GM18868 (cell line): ENCODE measurements at regions not wholly inside any gene's neighbourhood (a gene's known extent, or its start where the extent isn't known, plus 50 kb on each side); places are given as distances from the start of the nearest gene placed in this dataset.

Source experiments
- ATAC-seq: cut with Tn5 transposase; IDR thresholded peaks from one replicate; pipeline ENCODE4 v1.9.1; 2021; ENCODE audit warnings: mild to moderate bottlenecking, moderate library complexity; ENCODE audit not compliant: unreplicated experiment

DNA sequence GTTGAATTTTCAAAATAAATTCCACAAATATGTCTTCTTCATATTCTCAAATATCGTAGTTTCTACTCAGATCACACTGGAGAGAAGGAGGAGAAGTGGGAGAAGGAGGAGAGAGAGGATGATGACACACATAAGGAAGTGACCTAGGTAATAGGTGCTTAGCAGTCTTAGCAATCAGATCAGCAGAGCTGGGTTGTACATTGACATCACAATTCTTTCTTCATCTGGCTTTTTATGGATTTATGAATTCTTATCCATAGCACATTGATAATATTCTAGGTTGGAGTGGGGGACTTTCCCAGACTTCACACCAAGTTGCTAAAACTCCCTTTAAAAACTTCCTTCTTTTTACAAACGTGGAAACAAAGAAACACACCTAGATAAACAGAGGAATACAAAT lies 86.9 kb downstream of the FGF9 start:
- ATAC-seq: no peak

DNA sequence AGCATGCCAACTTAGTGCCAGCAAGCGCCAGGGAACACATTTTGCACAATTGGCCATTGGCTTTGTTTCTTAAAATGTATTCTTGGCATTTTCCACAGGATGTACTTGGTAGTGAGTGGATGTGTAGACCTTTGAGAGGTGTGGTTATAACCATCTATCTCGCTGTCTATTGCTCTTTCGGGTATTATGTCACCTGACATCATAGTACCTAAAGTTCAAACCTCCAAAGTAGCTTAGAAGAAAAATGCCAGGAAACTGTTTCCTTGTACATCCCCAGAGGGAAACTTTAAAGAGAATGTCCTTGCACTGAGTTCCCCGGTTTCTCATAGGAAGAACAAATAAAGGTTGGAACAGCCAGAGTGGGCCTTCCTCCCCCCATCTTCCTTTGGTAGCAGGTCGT lies 87.6 kb downstream of the FGF9 start:
- ATAC-seq: no peak

DNA sequence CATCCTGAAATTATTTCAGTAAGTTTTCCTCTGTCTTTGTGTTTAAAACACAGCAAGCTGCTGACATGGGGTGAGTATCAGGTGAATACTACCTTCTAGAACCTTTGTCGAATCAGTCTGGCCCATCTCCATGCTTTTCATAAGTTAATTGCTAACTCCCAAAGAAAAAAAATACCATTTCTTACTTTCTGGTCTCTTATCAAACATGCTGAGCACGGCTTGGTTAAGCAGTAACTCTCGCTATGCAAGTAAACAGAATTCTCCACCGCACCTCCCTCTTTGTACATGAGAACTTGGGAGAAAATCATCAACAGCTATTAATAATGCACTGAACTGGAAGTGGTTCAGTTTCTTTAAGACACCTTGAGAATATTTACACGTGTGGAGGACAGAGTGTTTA lies 88.6 kb downstream of the FGF9 start:
- ATAC-seq: no peak

DNA sequence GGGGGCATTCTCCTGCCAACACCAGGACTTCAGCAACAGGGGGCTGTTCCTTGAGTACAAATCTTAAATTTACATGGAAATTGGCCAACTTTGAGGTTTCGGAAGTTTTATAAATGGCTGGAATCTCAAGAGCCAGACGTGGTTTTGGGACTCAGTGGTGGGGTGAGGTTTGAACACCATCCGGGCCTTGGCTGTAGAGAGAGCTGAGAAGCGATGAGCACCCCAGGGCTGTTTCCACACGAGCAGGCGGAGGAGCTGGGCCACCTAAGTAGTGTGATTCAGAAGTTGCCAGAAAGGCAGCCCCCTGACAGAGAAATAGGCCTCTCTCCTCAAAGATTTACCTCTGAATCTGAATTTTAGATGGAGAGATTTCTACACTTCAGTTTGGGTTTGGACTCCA lies 89.0 kb downstream of the FGF9 start:
- ATAC-seq: no peak

DNA sequence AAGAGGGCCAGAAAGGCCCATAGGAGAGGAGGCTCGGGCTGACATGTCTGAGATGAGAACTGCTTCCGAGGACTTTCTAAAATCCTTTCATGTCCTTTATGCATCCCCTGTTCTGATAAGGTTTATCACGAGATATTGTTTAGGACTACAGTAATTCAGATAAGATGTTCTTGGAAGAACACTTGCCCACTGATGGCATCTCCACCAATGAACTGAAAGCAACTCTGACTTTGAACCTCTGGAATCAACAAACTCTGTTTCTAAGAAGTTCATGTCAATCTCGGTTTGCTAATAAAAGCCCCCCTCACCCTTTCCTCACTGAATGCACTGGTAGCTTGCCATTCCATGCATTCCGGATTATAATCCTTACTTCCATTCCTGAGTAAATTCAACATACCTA lies 90.9 kb downstream of the FGF9 start:
- no peak for ATAC-seq

DNA sequence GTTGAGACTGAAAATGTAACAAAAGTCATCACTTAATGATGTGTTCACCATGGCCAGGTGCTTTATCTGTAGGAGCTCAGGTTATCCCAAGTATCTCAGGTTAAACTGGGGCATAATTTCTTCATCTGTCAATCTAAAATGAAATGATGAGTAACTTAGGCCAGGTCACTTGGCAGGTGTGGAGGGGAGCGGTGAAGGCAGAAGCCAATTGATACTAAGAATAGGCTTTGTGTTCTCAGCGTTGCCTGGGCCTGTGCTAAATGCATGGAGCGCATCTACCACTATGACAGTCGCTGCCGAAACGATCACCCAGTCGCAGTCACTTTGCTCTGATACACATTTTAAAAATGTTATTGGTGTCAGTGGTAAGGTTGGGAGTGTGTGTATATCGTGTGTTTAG lies 91.6 kb downstream of the FGF9 start:
- ATAC-seq: no peak

DNA sequence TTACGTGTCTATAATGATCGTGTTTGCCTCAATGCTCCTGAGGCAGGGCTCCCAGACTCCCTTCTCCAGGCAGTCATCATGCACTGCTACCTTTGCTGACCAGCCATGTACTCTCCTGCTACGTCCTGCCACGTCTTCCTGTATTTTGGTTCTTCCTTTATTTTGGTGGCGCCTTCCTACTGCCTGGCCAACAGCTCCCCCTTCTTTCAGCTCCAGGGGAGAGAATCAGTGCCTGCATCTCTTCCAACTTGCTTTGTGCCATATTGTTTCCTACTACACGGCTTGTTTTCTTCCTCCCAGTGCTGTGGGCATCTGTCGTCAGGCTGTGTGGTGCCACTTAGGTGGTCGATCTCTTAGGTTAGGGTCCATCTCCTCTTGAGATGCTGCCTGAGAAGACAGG lies 96.2 kb downstream of the FGF9 start:
- ATAC-seq: no peak

DNA sequence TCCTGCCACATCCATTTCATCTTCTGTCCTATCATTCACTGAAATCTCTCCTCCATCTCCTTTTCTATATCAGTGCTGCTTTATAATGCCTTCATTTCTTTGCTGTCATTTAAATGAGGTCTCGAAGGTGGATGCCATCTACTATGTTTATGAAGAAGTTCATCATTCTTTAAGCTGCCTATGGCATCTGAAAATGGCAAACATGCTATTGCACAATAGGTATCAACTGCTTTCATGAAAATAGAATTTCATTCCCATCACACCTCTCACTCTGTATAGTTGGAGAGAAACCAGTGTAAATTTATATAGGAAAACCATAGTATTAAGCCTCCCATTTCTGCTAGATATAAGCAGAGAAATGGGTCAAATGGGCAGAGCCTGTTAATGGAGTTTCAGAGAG lies 100.2 kb downstream of the FGF9 start:
- ATAC-seq: no peak

DNA sequence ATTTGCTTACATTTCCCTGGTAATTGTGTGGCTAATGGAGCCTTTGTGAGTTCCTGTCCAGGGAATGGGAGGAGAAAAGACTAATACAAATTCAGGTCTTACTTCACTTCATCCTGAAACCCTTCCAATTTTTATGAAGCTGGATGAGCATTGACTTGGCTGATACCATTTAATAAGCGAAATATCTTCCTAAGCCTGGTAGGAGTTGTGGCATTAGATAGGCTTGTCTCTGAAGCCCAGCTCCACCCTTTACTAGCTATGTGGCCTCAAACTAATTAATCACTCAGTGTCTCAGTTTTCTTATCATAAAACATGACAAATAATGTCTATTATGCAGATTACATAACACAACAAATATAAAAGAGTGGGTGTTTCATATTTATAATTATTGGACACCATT lies 106.3 kb downstream of the FGF9 start:
- no peak for ATAC-seq

DNA sequence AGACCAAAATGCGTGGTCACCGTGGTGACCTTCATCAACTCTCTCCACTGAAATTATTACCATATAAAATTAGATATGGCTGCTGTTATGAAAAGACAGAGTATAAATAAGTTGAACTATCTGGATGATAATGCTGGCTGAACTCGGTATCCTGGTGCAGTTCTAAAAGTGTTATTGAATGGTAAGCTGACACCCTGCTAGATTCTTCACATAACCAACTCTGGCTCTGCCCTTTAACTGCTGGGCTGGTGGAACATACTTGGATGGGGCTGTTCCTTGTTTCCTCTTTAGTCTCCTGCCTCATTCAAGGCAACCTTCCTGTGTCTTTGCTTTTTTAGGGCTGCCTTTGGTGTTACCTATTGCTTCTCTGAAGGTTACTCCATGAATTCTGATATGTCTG lies 106.9 kb downstream of the FGF9 start:
- no peak for ATAC-seq

DNA sequence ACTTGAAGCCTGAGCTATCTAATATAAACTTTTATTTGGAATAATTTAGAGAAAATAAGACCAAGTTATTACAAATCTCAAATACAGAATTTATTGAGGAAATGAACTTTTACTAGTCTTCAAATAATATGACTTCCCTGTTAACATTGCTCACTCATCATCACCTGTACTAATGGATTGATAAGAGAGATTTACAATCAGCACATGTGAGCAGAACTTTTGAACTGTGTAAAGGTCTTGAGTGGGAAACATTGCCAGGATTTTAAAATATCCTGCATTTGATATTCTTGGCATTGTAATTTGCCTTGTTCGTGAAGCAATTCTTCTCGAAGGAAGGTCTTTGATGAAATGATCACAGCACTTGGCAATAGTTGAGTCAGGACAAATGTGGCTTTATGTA lies 111.9 kb downstream of the FGF9 start:
- no peak for ATAC-seq

DNA sequence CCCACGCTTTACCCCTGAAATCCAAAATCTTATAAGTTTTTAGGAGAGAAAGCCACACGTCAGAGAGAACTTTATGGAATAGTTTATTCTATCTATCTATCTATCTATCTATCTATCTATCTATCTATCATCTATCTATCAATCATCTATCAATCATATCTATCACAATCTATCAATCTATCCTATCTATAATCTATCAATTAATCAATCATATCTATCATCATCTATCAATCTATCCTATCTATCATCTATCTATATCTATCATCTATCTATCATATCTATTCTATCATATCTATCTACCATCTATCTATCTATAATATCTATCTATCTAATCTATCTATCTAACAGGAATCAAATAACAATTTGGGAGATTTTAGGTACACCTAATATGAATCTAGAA lies 115.1 kb downstream of the FGF9 start:
- no peak for ATAC-seq

DNA sequence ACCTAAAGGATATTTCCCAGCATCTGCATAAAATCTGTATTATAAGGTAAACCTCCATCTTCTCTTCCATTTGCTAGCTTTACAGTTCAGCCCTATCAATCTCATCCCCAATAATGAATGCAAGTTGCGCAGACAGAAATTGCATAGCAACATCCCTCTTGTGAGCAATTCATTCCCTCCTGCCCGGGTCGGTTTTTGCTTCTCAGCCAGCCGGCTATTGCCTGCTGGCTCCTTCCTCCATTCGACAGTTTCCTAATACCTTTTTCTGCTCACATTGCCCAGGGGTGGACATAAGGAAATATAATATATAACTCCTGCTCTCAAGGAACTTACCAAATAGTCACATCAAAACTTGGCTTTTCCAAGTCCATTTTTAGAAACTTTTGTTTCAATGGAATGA lies 125.2 kb downstream of the FGF9 start:
- ATAC-seq: no peak

DNA sequence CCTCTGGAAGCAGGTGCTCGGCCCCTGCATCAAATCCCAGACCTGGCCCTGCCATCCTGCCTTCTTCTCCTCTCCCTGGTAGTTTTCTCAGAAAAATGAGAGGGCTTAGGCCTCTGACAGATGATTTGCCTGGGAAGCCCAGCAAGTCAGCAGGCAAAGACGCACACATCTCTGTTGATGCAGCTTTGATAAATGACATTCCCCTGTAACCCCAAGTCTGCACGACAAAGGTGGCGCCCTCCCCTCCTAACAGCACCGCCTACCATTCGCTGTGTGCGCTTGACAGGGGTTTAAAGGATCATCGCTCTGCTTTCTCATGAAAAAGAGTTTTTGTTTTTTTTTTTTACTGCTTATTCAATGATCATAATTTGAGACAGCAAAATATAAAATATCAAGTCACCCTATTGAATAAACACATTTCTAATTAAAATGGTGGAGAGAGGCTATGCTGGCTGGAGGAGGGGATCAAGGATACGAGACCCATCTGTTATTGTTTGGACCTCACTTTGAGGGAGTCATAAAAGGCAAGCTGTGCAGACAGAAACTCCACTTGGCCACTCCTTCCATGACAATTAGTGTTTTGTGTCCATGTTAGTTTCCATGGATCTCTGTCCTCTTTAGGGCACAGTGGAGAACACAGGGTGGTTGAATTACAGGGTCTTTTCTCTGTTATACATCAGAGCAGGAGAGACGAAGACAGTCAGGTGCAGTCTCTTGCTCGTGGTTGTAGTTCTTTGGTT lies 126.1 kb downstream of the FGF9 start:
- no peak for ATAC-seq

DNA sequence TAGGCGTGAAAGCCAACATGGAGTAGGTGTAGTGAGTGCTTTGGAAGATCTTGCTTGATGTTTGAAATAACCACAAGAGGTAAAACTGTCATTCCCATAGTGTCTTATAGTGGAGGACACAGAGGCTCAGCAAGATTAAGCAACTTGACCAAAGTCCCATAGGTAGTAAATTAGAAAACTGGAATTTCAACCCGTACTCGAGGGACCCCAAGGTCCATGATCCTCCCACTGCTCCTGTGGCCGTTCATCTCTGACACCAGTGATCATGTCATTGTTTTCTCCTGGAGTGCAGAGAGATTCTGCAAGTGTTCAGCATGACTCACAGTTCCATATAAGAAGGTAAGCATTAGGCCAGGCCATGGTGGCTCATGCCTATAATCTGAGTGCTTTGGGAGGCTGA lies 126.9 kb downstream of the FGF9 start:
- ATAC-seq: no peak

DNA sequence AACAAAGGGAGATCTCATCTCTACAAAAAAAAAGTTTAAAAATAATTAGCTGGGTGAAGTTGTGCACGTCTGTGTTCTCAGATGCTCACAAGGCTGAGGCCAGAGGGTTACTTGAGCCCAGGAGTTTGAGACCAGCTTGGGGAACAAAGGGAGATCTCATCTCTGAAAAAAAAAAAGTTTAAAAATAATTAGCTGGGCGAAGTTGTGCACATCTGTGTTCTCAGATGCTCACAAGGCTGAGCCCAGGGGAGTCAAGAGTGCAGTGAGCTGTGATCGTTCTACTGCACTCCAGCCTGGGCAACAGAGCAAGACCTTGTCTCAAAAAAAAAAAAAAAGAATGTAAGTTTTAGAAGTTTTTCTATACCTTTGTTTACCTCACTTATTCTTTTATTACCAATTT lies 127.3 kb downstream of the FGF9 start:
- no peak for ATAC-seq

DNA sequence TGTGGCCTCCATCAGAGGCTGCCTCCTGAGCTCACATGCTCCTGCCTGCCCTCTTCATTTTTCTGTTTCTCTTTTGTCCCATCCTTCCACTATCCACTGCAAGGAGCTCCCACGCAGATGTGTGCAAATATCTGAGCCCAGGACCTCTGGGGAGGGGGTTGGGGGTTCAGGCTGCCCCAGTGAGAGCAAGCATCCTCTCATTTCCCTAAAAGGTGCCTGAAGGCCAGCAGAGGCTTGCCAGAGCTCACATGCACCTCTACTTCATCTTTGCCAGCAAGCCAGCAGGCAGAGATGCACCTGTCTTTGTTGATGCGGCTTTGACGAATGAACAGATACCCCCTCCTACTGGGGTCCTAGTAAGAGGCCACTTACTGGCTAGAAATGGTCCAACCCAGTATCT lies 128.8 kb downstream of the FGF9 start:
- ATAC-seq: no peak

DNA sequence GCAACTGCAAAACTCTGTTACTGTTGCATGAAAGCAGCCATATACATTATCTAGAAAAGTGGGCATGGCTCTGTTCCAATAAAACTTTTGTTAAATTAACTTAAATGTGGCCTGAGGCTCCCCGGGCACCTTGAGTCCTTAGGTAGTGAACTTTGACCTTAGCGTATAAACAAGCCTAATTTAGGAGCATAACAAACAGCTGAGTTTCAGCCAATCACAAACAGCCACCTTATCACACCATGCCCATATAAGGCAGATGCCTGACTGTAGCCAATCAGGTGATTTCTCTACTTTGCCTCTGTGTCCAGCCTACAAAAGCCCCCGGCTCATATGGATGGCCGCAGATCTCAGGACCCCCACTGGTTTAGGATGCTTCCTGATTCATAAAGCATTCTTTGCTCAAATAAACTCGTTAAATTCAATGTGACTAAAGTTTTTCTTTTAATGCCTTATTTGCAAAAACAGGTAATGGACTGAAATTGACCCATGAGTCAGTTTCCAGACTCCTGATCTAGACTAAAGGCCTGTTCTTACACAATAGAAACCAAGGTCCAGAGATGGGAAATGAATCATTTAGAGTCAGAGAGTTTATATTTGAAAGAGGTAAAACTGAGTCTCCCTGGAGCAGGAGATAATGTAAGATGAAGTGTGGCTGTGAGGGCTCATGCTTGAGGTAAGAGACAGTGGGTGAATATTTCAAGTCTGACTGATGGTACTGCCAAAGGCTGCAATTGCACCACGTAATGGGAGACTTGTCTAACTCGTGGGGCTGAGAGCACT lies 130.2 kb downstream of the FGF9 start:
- no peak for ATAC-seq

DNA sequence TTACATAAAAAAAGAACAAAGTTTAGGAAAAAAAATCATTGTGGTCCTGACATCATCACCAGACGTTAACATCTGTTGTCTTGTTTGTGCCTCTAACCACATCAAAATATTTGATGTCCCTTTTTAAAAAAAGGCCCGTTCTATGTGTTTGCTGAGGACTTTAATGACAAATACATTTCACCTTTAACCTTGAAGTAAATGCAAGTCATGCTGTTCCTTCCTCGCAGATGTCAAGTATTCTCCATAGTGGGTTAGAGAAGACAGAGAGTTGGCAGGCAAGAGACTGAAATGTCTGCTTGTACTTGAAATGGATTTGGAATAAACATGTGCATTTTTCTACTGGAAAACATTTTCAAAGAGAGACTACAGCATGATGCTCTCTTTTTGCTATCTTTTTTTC lies 134.9 kb downstream of the FGF9 start:
- ATAC-seq: no peak

DNA sequence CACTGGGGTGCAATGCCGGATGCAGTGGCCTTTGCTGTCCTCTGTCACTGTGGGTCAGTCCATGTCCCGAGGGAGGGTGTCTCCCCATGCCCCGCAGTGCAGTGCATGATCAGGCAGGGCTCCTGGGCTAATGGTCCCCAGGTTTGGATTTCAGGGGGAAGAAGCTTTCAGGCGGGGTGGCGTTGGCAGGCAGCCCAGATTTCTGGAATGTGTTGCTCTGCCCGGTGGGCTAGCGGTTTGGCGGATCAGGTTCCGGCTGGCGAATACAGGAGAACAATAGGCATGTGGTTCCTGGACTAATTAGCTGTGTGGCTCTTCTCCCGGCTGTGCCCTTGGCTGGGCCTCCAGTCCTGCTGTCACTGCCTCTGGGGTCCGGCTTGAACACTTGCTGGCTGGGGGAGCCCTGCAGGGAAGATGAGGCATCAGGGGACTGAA lies 141.3 kb downstream of the FGF9 start:
- no peak for ATAC-seq

DNA sequence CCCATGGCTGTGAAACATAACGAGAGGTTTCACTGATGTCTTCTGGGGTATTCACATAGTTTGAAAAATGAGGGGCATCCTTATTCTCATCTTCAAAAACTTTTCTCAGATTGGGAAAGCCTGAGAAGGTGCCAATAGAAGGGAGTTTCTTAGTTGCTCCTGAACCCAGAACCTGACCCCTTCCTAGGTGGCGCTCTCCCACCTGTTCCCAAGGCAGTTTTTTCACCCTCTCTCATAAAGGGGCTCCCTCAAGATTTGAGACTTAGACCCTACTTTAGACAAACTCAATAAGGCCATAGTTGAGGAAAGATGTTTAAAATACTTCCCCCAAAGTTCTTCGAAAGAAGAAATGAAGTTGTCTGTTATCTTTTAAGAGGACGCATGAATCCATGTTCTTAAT lies 142.2 kb downstream of the FGF9 start:
- ATAC-seq: no peak

DNA sequence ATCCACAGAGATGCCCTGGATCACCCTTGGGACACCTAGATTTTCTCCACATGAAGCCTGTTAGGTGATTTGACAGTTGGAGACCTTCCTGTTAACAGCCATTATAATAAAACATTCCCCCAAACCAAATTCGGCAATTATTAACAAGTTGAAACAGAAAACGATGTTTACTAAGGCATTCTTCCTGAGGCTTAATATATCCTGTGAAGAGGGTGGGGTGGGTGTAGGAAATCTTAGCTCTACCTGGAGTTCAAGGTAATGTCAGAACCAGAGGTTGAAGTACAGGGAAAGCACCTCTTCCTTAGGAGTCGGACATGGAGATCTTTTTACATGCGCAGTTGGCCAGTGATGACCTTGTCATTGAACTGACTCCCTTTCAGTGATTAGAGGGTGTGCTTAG lies 143.0 kb downstream of the FGF9 start:
- ATAC-seq: no peak

DNA sequence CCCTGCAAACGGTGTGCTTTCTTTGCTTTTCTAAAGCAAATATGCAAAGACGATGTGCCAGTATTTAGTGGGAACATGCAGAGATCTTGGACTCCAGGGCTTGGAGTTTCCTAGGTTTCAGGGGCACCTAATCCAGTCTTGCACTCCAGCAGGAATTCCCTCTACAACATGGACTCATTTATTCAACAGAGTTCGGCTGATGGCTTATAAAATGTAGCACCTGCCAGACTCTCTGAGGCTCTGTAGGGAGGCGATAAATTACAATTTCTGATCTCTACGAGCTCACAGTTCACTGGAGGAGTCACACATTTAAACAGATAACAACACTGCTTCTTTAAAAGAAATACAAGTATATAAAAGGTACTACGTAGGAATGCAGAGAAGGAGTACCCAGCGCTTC lies 143.7 kb downstream of the FGF9 start:
- ATAC-seq: no peak
